Fibroblast of lung (primary cell): ENCODE measurements at regions not wholly inside any gene's neighbourhood (a gene's known extent, or its start where the extent isn't known, plus 50 kb on each side); places are given as distances from the start of the nearest gene placed in this dataset.

Experiments
- DNase-seq, 2 donors: peaks; one replicate each; pipeline versions ENCODE4 v3.0.0 to v3.0.0-alpha.2; 2010; ENCODE audit warnings: low read depth in 2 of 2
- H2AFZ ChIP-seq: 2 replicates; pipeline ENCODE4 v1.5.1; 2012; ENCODE audit warnings: low read length, control low read depth, inconsistent platforms
- H3K27ac ChIP-seq: 2 replicates; pipeline ENCODE4 v1.5.1; 2011; ENCODE audit warnings: low read length, control low read depth; ENCODE audit not compliant: insufficient read depth
- H3K27me3 ChIP-seq: 2 replicates; pipeline ENCODE4 v1.5.1; 2011; ENCODE audit warnings: mild to moderate bottlenecking, low read length; ENCODE audit not compliant: control insufficient read depth, insufficient read depth
- H3K36me3 ChIP-seq: 2 replicates; pipeline ENCODE4 v1.5.1; 2011; ENCODE audit warnings: low read length; ENCODE audit not compliant: control insufficient read depth, insufficient read depth
- H3K4me1 ChIP-seq: 2 replicates; pipeline ENCODE4 v1.5.1; 2011; ENCODE audit warnings: low read length; ENCODE audit not compliant: control insufficient read depth, insufficient read depth; ENCODE audit errors: extremely low read depth
- H3K4me2 ChIP-seq: 2 replicates; pipeline ENCODE4 v1.5.1; 2011; ENCODE audit warnings: low read length, control low read depth; ENCODE audit not compliant: insufficient read depth; ENCODE audit errors: extremely low read depth
- H3K4me3 ChIP-seq, 4 experiments: fragments of 200-600 bp in 1 of 4; sonication (generic) in 1 of 4; replicated peaks in 1 of 4; 2 replicates each; pipeline ENCODE4 v1.5.1; 2011 to 2016; ENCODE audit warnings: low read length in 4 of 4, low read depth in 3 of 4, mild to moderate bottlenecking in 3 of 4, control low read depth in 2 of 4, inconsistent platforms in 1 of 4, mixed read lengths in 1 of 4; ENCODE audit not compliant: insufficient read depth in 1 of 4; ENCODE audit errors: control extremely low read depth in 1 of 4
- H3K79me2 ChIP-seq: 2 replicates; pipeline ENCODE4 v1.5.1; 2012; ENCODE audit warnings: mild to moderate bottlenecking, low read length, inconsistent platforms; ENCODE audit not compliant: control insufficient read depth, insufficient read depth
- H3K9ac ChIP-seq: 2 replicates; pipeline ENCODE4 v1.5.1; 2011; ENCODE audit warnings: mild to moderate bottlenecking, low read length, control low read depth; ENCODE audit not compliant: insufficient read depth
- H3K9me3 ChIP-seq: 2 replicates; pipeline ENCODE4 v1.5.1; 2012; ENCODE audit warnings: low read depth, low read length; ENCODE audit not compliant: control insufficient read depth, insufficient read depth
- H4K20me1 ChIP-seq: 2 replicates; pipeline ENCODE4 v1.5.1; 2011; ENCODE audit warnings: low read length; ENCODE audit not compliant: control insufficient read depth, insufficient read depth; ENCODE audit errors: extremely low read depth
- EZH2 ChIP-seq: IDR thresholded peaks from 2 replicates; pipeline ENCODE4 v1.5.1; 2012; ENCODE audit warnings: low read length, control low read depth, mild to moderate bottlenecking; ENCODE audit errors: missing control alignments
- TF ChIP-seq, protein P1 (sequence below), 2 donors: IDR thresholded peaks in 1 of 2; conservative IDR thresholded peaks in 1 of 2; 1 replicate in 1 of 2; 2 replicates in 1 of 2; pipeline ENCODE4 v1.5.1; 2011 to 2012; ENCODE audit warnings: low read length in 2 of 2, control low read depth in 1 of 2, inconsistent platforms in 1 of 2, low read depth in 1 of 2, mild to moderate bottlenecking in 1 of 2

DNA sequence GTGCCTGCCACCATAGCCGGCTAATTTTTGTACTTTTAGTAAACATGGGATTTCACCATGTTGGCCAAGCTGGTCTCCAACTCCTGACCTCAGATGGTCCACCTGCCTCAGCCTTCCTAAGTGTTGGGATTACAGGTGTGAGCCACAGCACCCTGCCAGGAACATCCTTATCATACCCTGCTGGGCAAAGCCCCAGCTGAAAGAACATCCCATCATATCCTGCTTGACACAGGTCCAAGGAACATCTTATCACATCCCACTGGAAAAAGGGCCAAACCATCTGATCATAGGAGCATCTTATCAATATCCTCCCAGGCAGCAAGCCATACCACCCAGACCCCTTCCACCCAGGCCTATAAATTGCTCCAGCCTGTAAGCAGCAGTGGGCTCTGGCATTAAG lies 1109.2 kb upstream of the CDH8 start:
- DNase-seq = no peak
- Histone ChIP-seq H3K4me3 (no peak overlapping the region), H4K20me1 (no peaks in the 10 kb centered on the region), H3K36me3 (no peaks in the 10 kb centered on the region), H3K4me2 (no peak overlapping the region), H2AFZ (no peak overlapping the region), H3K9ac (no peak overlapping the region), H3K9me3 (no peaks in the 10 kb centered on the region), H3K27me3 (no peaks in the 10 kb centered on the region), H3K4me1 (no peaks in the 10 kb centered on the region), H3K27ac (no peak overlapping the region), H3K79me2 (no peaks in the 10 kb centered on the region)
- no peak for TF ChIP-seq EZH2
- TF ChIP-seq, protein P1, sequence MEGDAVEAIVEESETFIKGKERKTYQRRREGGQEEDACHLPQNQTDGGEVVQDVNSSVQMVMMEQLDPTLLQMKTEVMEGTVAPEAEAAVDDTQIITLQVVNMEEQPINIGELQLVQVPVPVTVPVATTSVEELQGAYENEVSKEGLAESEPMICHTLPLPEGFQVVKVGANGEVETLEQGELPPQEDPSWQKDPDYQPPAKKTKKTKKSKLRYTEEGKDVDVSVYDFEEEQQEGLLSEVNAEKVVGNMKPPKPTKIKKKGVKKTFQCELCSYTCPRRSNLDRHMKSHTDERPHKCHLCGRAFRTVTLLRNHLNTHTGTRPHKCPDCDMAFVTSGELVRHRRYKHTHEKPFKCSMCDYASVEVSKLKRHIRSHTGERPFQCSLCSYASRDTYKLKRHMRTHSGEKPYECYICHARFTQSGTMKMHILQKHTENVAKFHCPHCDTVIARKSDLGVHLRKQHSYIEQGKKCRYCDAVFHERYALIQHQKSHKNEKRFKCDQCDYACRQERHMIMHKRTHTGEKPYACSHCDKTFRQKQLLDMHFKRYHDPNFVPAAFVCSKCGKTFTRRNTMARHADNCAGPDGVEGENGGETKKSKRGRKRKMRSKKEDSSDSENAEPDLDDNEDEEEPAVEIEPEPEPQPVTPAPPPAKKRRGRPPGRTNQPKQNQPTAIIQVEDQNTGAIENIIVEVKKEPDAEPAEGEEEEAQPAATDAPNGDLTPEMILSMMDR (conservative IDR thresholded peaks at IDR 0.05 in 1 of 2, IDR thresholded peaks at IDR 0.05 in 1 of 2; ENCODE audit: low read depth in 1 of 2, low read length in 2 of 2) = no peak

DNA sequence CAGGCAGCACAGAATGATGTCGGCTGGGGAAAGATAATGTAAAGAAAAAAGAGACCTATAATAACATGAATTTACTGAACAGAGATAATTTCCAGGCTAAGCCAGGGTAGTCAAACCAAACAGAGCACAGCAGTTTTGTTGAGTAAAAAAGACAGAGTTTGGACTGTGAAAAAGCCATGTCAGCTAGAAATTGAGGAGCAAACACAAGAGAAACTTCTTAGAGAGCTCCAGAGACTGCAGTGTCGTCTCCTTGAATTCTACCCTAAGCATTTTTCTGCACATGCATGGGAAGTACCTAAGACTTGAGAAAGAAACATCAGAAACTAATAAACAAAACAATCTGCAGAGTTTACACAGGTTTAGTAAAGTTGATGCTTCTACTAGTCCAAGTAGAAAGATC lies 1098.8 kb upstream of the CDH8 start:
- H3K36me3 ChIP-seq = no peaks in the 10 kb centered on the region
- H3K4me3 ChIP-seq = no peak overlapping the region
- H3K9me3 ChIP-seq = no peaks in the 10 kb centered on the region
- H4K20me1 ChIP-seq = no peaks in the 10 kb centered on the region
- H3K27ac ChIP-seq = no peak overlapping the region
- TF ChIP-seq EZH2 = no peak
- TF ChIP-seq, protein P1 (conservative IDR thresholded peaks at IDR 0.05 in 1 of 2, IDR thresholded peaks at IDR 0.05 in 1 of 2; ENCODE audit: low read depth in 1 of 2, low read length in 2 of 2) = no peak
- H3K79me2 ChIP-seq = no peaks in the 10 kb centered on the region
- no peaks in the 10 kb centered on the region for H3K4me1 ChIP-seq
- H3K9ac ChIP-seq = no peak overlapping the region
- no peak for DNase-seq
- H3K27me3 ChIP-seq = no peaks in the 10 kb centered on the region
- H2AFZ ChIP-seq = no peak overlapping the region
- no peak overlapping the region for H3K4me2 ChIP-seq

DNA sequence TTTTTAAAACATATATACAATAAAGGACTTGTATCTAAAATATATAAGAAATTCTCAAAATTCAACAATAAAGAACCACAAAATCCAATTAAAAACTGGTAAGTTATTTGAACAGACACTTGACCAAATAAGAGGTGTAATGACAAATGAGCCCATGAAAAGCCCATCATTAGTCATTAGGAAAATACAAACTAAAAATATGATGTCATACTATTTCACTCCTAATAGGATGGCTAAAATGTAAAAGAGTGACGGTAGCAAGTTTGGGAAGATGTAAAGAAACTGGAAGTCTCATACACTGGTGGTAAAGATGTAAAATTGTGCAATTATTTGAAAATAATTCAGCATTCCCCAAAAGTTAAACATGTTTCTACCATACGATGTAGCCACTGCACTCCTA lies 1095.3 kb upstream of the CDH8 start:
- Histone ChIP-seq H3K4me1 (no peaks in the 10 kb centered on the region), H3K4me2 (no peak overlapping the region), H3K27ac (no peak overlapping the region), H2AFZ (no peak overlapping the region), H3K36me3 (no peaks in the 10 kb centered on the region), H4K20me1 (no peaks in the 10 kb centered on the region), H3K79me2 (no peaks in the 10 kb centered on the region), H3K4me3 (no peak overlapping the region), H3K9me3 (no peaks in the 10 kb centered on the region), H3K9ac (no peak overlapping the region), H3K27me3 (no peaks in the 10 kb centered on the region)
- no peak for TF ChIP-seq EZH2
- TF ChIP-seq, protein P1 (conservative IDR thresholded peaks at IDR 0.05 in 1 of 2, IDR thresholded peaks at IDR 0.05 in 1 of 2; ENCODE audit: low read depth in 1 of 2, low read length in 2 of 2) = no peak
- DNase-seq = no peak
